ENCODE measurements at regions not wholly inside any gene's neighbourhood (a gene's known extent, or its start where the extent isn't known, plus 50 kb on each side); places are given as distances from the start of the nearest gene placed in this dataset.

- no peak overlapping the region for H3K4me3 ChIP-seq (ENCODE audit: low read depth in 1 of 3, low read length in 3 of 3)
- H3K4me1 ChIP-seq (ENCODE audit: control insufficient read depth in 4 of 4, insufficient read depth in 4 of 4, low read length in 3 of 4) = no peaks in the 10 kb centered on the region
- no peak overlapping the region for H3K27ac ChIP-seq (ENCODE audit: low read depth in 1 of 2, low read length in 2 of 2)
- no peaks in the 10 kb centered on the region for H3K9me3 ChIP-seq (ENCODE audit: control insufficient read depth in 4 of 4, low read length in 3 of 4)
- DNase-seq (ENCODE audit: low spot score) = no peak
- no peaks in the 10 kb centered on the region for H3K36me3 ChIP-seq (ENCODE audit: control insufficient read depth in 4 of 4, insufficient read depth in 3 of 4, low read depth in 1 of 4, low read length in 3 of 4)
- H3K27me3 ChIP-seq (ENCODE audit: control insufficient read depth in 4 of 4, insufficient read depth in 4 of 4, low read length in 3 of 4) = no peaks in the 10 kb centered on the region
- H3K9ac ChIP-seq (ENCODE audit: low read depth in 1 of 2, low read length in 2 of 2) = no peak overlapping the region
- TF ChIP-seq FOXA1 (IDR thresholded peaks at IDR 0.05) = no peak
- no peak for TF ChIP-seq CTCF (IDR thresholded peaks at IDR 0.05; ENCODE audit: low read depth, low read length, missing input control)
Measured at GRCh38 chr6:123733180-123733579, 70.5 kb upstream of the NKAIN2 start.

- Histone ChIP-seq H3K9ac (ENCODE audit: low read depth in 1 of 2, low read length in 2 of 2) (no peak overlapping the region), H3K9me3 (ENCODE audit: control insufficient read depth in 4 of 4, low read length in 3 of 4) (peaks cover 0 to 2% (median 0%) of the 10 kb centered on the region in 4 donors), H3K4me3 (ENCODE audit: low read depth in 1 of 3, low read length in 3 of 3) (no peak overlapping the region), H3K36me3 (ENCODE audit: control insufficient read depth in 4 of 4, insufficient read depth in 3 of 4, low read depth in 1 of 4, low read length in 3 of 4) (no peaks in the 10 kb centered on the region), H3K4me1 (ENCODE audit: control insufficient read depth in 4 of 4, insufficient read depth in 4 of 4, low read length in 3 of 4) (no peaks in the 10 kb centered on the region), H3K27me3 (ENCODE audit: control insufficient read depth in 4 of 4, insufficient read depth in 4 of 4, low read length in 3 of 4) (no peaks in the 10 kb centered on the region), H3K27ac (ENCODE audit: low read depth in 1 of 2, low read length in 2 of 2) (no peak overlapping the region)
- TF ChIP-seq FOXA2 (IDR thresholded peaks at IDR 0.05) (no peak), RXRA (IDR thresholded peaks at IDR 0.05) (no peak), YY1 (IDR thresholded peaks at IDR 0.05) (no peak), JUND (IDR thresholded peaks at IDR 0.05) (no peak), MAX (IDR thresholded peaks at IDR 0.05) (no peak), TAF1 (conservative IDR thresholded peaks at IDR 0.05) (no peak), SP1 (IDR thresholded peaks at IDR 0.05) (no peak), CTCF (IDR thresholded peaks at IDR 0.05; ENCODE audit: low read depth, low read length, missing input control) (no peak), HNF4A (conservative IDR thresholded peaks at IDR 0.05) (no peak), RAD21 (IDR thresholded peaks at IDR 0.05) (no peak), ZBTB33 (IDR thresholded peaks at IDR 0.05) (no peak), REST (IDR thresholded peaks at IDR 0.05) (no peak), NR2F2 (IDR thresholded peaks at IDR 0.05) (no peak), EGR1 (IDR thresholded peaks at IDR 0.05; ENCODE audit: low read depth in 2 of 2) (no peak), ATF3 (IDR thresholded peaks at IDR 0.05) (no peak), GABPA (IDR thresholded peaks at IDR 0.05 in 1 of 2, conservative IDR thresholded peaks at IDR 0.05 in 1 of 2) (no peak), HNF4G (IDR thresholded peaks at IDR 0.05) (no peak), FOXA1 (IDR thresholded peaks at IDR 0.05) (no peak)
- WGBS = 53% methylated on average over 3 of the region's 3 CpGs
- no peak for DNase-seq (ENCODE audit: low spot score)
Measured at GRCh38 chr6:123716506-123716905, 79.8 kb upstream of the TRDN start.
